HL-60 (cell line): ENCODE measurements at regions not wholly inside any gene's neighbourhood (a gene's known extent, or its start where the extent isn't known, plus 50 kb on each side); places are given as distances from the start of the nearest gene placed in this dataset.
"Not testable (repeated sequence)": the region's sequence is repeated elsewhere in the genome, so short reads cannot be mapped to it uniquely, and the experiment has no call there.

Experiments used
- CTCF ChIP-seq: IDR thresholded peaks from one replicate; pipeline ENCODE4 v1.5.1; 2011; ENCODE audit warnings: low read length, control low read depth, inconsistent platforms; ENCODE audit not compliant: insufficient read depth
- GABPA ChIP-seq: IDR thresholded peaks from 2 replicates; pipeline ENCODE4 v1.6.1; 2012; ENCODE audit warnings: low read depth

- not testable (repeated sequence) for TF ChIP-seq GABPA, CTCF
Measured at GRCh38 chr12:94905749-94906148, 97.7 kb downstream of the NDUFA12 start.
